VCaP (cell line): ENCODE measurements at regions not wholly inside any gene's neighbourhood (a gene's known extent, or its start where the extent isn't known, plus 50 kb on each side); places are given as distances from the start of the nearest gene placed in this dataset.
"Not testable (repeated sequence)": the region's sequence is repeated elsewhere in the genome, so short reads cannot be mapped to it uniquely, and the experiment has no call there.

Experiments
- H3K27ac ChIP-seq: fragments of 450-650 bp; 2 replicates; pipeline ENCODE4 v1.5.1; 2017
- CTCF ChIP-seq: fragments of 450-650 bp; conservative IDR thresholded peaks from 2 replicates; pipeline ENCODE4 v1.5.1; 2017; ENCODE audit warnings: mild to moderate bottlenecking, moderate library complexity

- H3K27ac ChIP-seq = no peak overlapping the region
- TF ChIP-seq CTCF = no peak
Observed at GRCh38 chr14:38623661-38624060, 367.8 kb upstream of the CLEC14A start.

GRCh38 chr14:38618514-38618913, 362.6 kb upstream of the CLEC14A start:
- TF ChIP-seq CTCF = no peak
- H3K27ac ChIP-seq = no peak overlapping the region

- H3K27ac ChIP-seq = peak overlapping the region; percentile 20; the same call in 1 of the 2 replicates
- TF ChIP-seq CTCF = no peak
Observed at GRCh38 chr14:38616959-38617358, 361.1 kb upstream of the CLEC14A start.

GRCh38 chr14:38611928-38612327, 356.0 kb upstream of the CLEC14A start:
- no peak for TF ChIP-seq CTCF

GRCh38 chr14:38608244-38608643, 352.4 kb upstream of the CLEC14A start:
- no peak for TF ChIP-seq CTCF
- H3K27ac ChIP-seq = no peak overlapping the region

More at GRCh38 chr14:38611928-38612327, 356.0 kb upstream of the CLEC14A start:
- no peak overlapping the region for H3K27ac ChIP-seq

- TF ChIP-seq CTCF = peak; percentile 68
- no peak overlapping the region for H3K27ac ChIP-seq
Observed at GRCh38 chr14:38605193-38606114, 349.6 kb upstream of the CLEC14A start.

- TF ChIP-seq CTCF = peak; percentile 65
- not testable (repeated sequence) for H3K27ac ChIP-seq
Observed at GRCh38 chr14:38600572-38600971, 344.7 kb upstream of the CLEC14A start.
